Colonic mucosa (tissue), 4 donors: ENCODE measurements at regions not wholly inside any gene's neighbourhood (a gene's known extent, or its start where the extent isn't known, plus 50 kb on each side); places are given as distances from the start of the nearest gene placed in this dataset.
A peak's percentile ranks its signal among the peaks of the same experiment; 100 is the strongest.
"Not testable (repeated sequence)": the region's sequence is repeated elsewhere in the genome, so short reads cannot be mapped to it uniquely, and the experiment has no call there.

Experiments
- DNase-seq: peaks from one replicate; pipeline ENCODE4 v3.0.0-alpha.2; 2020
- H3K27ac ChIP-seq: fragments of 200-600 bp; one replicate; pipeline ENCODE4 v1.8.0; 2021
- H3K27me3 ChIP-seq: fragments of 200-600 bp; one replicate; pipeline ENCODE4 v1.8.0; 2021
- H3K36me3 ChIP-seq: fragments of 200-600 bp; one replicate; pipeline ENCODE4 v1.8.0; 2021
- H3K4me1 ChIP-seq: fragments of 200-600 bp; one replicate; pipeline ENCODE4 v1.8.0; 2021; ENCODE audit warnings: mild to moderate bottlenecking
- H3K4me3 ChIP-seq: fragments of 200-600 bp; one replicate; pipeline ENCODE4 v1.8.0; 2021
- H3K9ac ChIP-seq, 2 donors: one replicate each; pipeline ENCODE4 v1.7.0; 2013; ENCODE audit warnings: control low read depth in 2 of 2, low read depth in 2 of 2, low read length in 2 of 2
- H3K9me3 ChIP-seq: fragments of 200-600 bp; one replicate; pipeline ENCODE4 v1.8.0; 2021
- intact Hi-C: fragments of 100-400 bp; cut with DNase I; formaldehyde crosslinking; loops from one replicate; pipeline ENCODE4 v1.14.1; 2022
- TF ChIP-seq, protein P1 (sequence below): fragments of 200-600 bp; IDR thresholded peaks from one replicate; pipeline ENCODE4 v1.8.0; 2022; ENCODE audit warnings: antibody characterized with exemption, mild to moderate bottlenecking
- donor health status: healthy.
- donor health status: DM: no; HTN: no; CAD: no.
- donor health status: DM: no; HTN: no; CAD: no.

GRCh38 chr4:149194061-149194460, 621.6 kb downstream of the IQCM start:
- intact Hi-C loops = no loop called here
- H3K27me3 ChIP-seq = no peaks in the 10 kb centered on the region
- H3K27ac ChIP-seq = no peak overlapping the region
- no peak overlapping the region for H3K4me3 ChIP-seq
- TF ChIP-seq, protein P1, sequence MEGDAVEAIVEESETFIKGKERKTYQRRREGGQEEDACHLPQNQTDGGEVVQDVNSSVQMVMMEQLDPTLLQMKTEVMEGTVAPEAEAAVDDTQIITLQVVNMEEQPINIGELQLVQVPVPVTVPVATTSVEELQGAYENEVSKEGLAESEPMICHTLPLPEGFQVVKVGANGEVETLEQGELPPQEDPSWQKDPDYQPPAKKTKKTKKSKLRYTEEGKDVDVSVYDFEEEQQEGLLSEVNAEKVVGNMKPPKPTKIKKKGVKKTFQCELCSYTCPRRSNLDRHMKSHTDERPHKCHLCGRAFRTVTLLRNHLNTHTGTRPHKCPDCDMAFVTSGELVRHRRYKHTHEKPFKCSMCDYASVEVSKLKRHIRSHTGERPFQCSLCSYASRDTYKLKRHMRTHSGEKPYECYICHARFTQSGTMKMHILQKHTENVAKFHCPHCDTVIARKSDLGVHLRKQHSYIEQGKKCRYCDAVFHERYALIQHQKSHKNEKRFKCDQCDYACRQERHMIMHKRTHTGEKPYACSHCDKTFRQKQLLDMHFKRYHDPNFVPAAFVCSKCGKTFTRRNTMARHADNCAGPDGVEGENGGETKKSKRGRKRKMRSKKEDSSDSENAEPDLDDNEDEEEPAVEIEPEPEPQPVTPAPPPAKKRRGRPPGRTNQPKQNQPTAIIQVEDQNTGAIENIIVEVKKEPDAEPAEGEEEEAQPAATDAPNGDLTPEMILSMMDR = no peak
- no peaks in the 10 kb centered on the region for H3K9me3 ChIP-seq
- H3K9ac ChIP-seq = no peak overlapping the region
- H3K4me1 ChIP-seq = no peaks in the 10 kb centered on the region
- no peak for DNase-seq
- no peaks in the 10 kb centered on the region for H3K36me3 ChIP-seq

DNA sequence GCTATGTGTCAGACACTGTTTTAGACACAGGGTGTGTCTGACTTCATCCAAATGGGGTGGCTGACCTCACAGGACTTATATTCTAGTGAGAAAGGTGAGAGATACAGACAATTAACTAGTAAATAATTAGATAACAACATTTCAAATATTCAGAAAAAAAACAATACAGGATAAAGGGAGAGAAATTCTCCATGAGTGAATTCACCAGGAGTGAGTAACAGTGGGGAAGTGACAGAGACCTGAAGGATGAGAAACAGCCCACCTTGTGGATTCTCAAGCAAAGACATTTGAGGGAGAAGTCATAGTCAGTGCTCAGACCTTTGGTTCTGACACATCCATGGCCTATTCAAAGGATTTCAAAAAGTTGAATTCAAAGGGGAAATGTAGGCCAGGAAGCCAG, 627.9 kb downstream of the IQCM start:
- Histone ChIP-seq H3K27ac (no peak overlapping the region), H3K9ac (no peak overlapping the region), H3K4me1 (no peaks in the 10 kb centered on the region), H3K9me3 (no peaks in the 10 kb centered on the region), H3K27me3 (no peaks in the 10 kb centered on the region), H3K4me3 (no peak overlapping the region), H3K36me3 (no peaks in the 10 kb centered on the region)
- intact Hi-C loops = no loop called here
- TF ChIP-seq, protein P1 = no peak
- DNase-seq = no peak

GRCh38 chr4:149183638-149184037, 632.0 kb downstream of the IQCM start:
- no peak for DNase-seq
- H3K4me3 ChIP-seq = no peak overlapping the region
- no peak overlapping the region for H3K27ac ChIP-seq
- no peaks in the 10 kb centered on the region for H3K36me3 ChIP-seq
- no peaks in the 10 kb centered on the region for H3K4me1 ChIP-seq
- H3K9ac ChIP-seq = no peak overlapping the region
- intact Hi-C loops = no loop called here
- TF ChIP-seq, protein P1 = no peak
- no peaks in the 10 kb centered on the region for H3K27me3 ChIP-seq
- H3K9me3 ChIP-seq = no peaks in the 10 kb centered on the region

GRCh38 chr4:149181459-149181858, 634.2 kb downstream of the IQCM start:
- intact Hi-C loops, DNase-seq, H3K4me1 ChIP-seq, H3K36me3 ChIP-seq, H3K4me3 ChIP-seq, H3K27me3 ChIP-seq, H3K27ac ChIP-seq, H3K9me3 ChIP-seq, H3K9ac ChIP-seq: not testable (repeated sequence)

DNA sequence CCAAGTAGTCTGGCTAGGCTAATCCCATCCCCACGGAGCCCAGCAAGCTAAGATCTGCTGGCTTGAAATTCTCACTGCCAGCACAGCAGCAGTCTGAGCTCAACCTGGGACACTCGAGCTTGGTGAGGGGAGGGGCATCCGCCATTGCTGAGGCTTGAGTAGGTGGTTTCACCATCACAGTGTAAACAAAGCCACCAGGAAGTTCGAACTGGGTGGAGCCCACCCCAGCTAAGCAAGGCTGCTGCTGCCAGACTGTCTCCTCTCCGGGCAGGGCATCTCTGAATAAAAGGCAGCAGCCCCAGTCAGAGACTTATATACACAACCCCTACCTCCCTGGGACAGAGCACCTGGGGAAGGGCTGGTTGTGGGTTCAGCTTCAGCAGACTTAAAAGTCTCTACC, 639.6 kb downstream of the IQCM start:
- intact Hi-C loops = no loop called here

GRCh38 chr4:149175549-149175948, 640.1 kb downstream of the IQCM start:
- H3K4me1 ChIP-seq = no peaks in the 10 kb centered on the region
- H3K4me3 ChIP-seq = no peak overlapping the region
- H3K27me3 ChIP-seq = no peaks in the 10 kb centered on the region
- no peak for DNase-seq
- no peak overlapping the region for H3K9ac ChIP-seq
- H3K9me3 ChIP-seq = no peaks in the 10 kb centered on the region
- no peak overlapping the region for H3K27ac ChIP-seq
- intact Hi-C loops = no loop called here
- TF ChIP-seq, protein P1 = no peak
- H3K36me3 ChIP-seq = no peaks in the 10 kb centered on the region

More for the DNA sequence above, 639.6 kb downstream of the IQCM start:
- Histone ChIP-seq H3K9ac (no peak overlapping the region), H3K4me3 (no peak overlapping the region), H3K4me1 (no peaks in the 10 kb centered on the region), H3K27ac (no peak overlapping the region), H3K36me3 (no peaks in the 10 kb centered on the region), H3K9me3 (no peaks in the 10 kb centered on the region), H3K27me3 (no peaks in the 10 kb centered on the region)
- peak; percentile 51 for DNase-seq
- TF ChIP-seq, protein P1 = no peak
